ENCODE measurements at regions not wholly inside any gene's neighbourhood (a gene's known extent, or its start where the extent isn't known, plus 50 kb on each side); places are given as distances from the start of the nearest gene placed in this dataset.

- TF ChIP-seq EZH2phosphoT487 (IDR thresholded peaks at IDR 0.05; ENCODE audit: low read depth, severe bottlenecking, unreplicated experiment), result no peak
- TF ChIP-seq CTCF (IDR thresholded peaks at IDR 0.05; ENCODE audit: poor library complexity), result no peak
- no peak for TF ChIP-seq EZH2 (IDR thresholded peaks at IDR 0.05; ENCODE audit: borderline replicate concordance)
- WGBS (ENCODE audit: low lambda C conversion rate, missing lambda C conversion rate), result 89% methylated on average over 13 of the region's 13 CpGs
- H3K4me2 ChIP-seq, result no peak overlapping the region
- H4K20me1 ChIP-seq (ENCODE audit: insufficient read depth, poor library complexity, severe bottlenecking), result no peaks in the 10 kb centered on the region
- H3K36me3 ChIP-seq (replicated peaks; ENCODE audit: insufficient read depth, low read depth), result no peaks in the 10 kb centered on the region
- no peaks in the 10 kb centered on the region for H3K9me2 ChIP-seq (replicated peaks; ENCODE audit: insufficient read depth)
- H3K4me3 ChIP-seq, result no peak overlapping the region
- no peak overlapping the region for H2AFZ ChIP-seq
- H3K27me3 ChIP-seq, result no peaks in the 10 kb centered on the region
- no peaks in the 10 kb centered on the region for H3K4me1 ChIP-seq (ENCODE audit: insufficient read depth)
- H3K79me2 ChIP-seq, result no peaks in the 10 kb centered on the region
- DNase-seq (ENCODE audit: low spot score), result no peak
- H3K9me3 ChIP-seq (ENCODE audit: low read depth), result peaks cover 8% of the 10 kb centered on the region
- H3K27ac ChIP-seq, result no peak overlapping the region
Measured at GRCh38 chr7:17474724-17475344, 176.4 kb downstream of the AHR start.

GRCh38 chr7:17477182-17477581 is 178.7 kb downstream of the AHR start:
- no peak for DNase-seq (ENCODE audit: low spot score)
- no peak overlapping the region for H3K4me2 ChIP-seq
- no peaks in the 10 kb centered on the region for H3K27me3 ChIP-seq
- H3K36me3 ChIP-seq (replicated peaks; ENCODE audit: insufficient read depth, low read depth), result no peaks in the 10 kb centered on the region
- H3K9me2 ChIP-seq (replicated peaks; ENCODE audit: insufficient read depth), result no peaks in the 10 kb centered on the region
- H3K9me3 ChIP-seq (ENCODE audit: low read depth), result no peaks in the 10 kb centered on the region
- no peak overlapping the region for H3K4me3 ChIP-seq
- no peaks in the 10 kb centered on the region for H3K4me1 ChIP-seq (ENCODE audit: insufficient read depth)
- TF ChIP-seq EZH2 (IDR thresholded peaks at IDR 0.05; ENCODE audit: borderline replicate concordance), result no peak
- TF ChIP-seq EZH2phosphoT487 (IDR thresholded peaks at IDR 0.05; ENCODE audit: low read depth, severe bottlenecking, unreplicated experiment), result no peak
- no peak for TF ChIP-seq CTCF (IDR thresholded peaks at IDR 0.05; ENCODE audit: poor library complexity)
- no peak overlapping the region for H3K27ac ChIP-seq
- H2AFZ ChIP-seq, result no peak overlapping the region
- H4K20me1 ChIP-seq (ENCODE audit: insufficient read depth, poor library complexity, severe bottlenecking), result no peaks in the 10 kb centered on the region
- no peaks in the 10 kb centered on the region for H3K79me2 ChIP-seq
- 61% methylated on average over 2 of the region's 2 CpGs for WGBS (ENCODE audit: low lambda C conversion rate, missing lambda C conversion rate)

GRCh38 chr7:17481118-17481517 is 182.7 kb downstream of the AHR start:
- no peak for TF ChIP-seq EZH2 (IDR thresholded peaks at IDR 0.05; ENCODE audit: borderline replicate concordance)
- TF ChIP-seq CTCF (IDR thresholded peaks at IDR 0.05; ENCODE audit: poor library complexity), result no peak
- no peak for TF ChIP-seq EZH2phosphoT487 (IDR thresholded peaks at IDR 0.05; ENCODE audit: low read depth, severe bottlenecking, unreplicated experiment)
- H3K79me2 ChIP-seq, result peaks cover 11% of the 10 kb centered on the region
- H3K9me3 ChIP-seq (ENCODE audit: low read depth), result no peaks in the 10 kb centered on the region
- no peak overlapping the region for H3K4me3 ChIP-seq
- 95% methylated on average over 2 of the region's 2 CpGs for WGBS (ENCODE audit: low lambda C conversion rate, missing lambda C conversion rate)
- H3K4me1 ChIP-seq (ENCODE audit: insufficient read depth), result no peaks in the 10 kb centered on the region
- no peaks in the 10 kb centered on the region for H4K20me1 ChIP-seq (ENCODE audit: insufficient read depth, poor library complexity, severe bottlenecking)
- no peaks in the 10 kb centered on the region for H3K36me3 ChIP-seq (replicated peaks; ENCODE audit: insufficient read depth, low read depth)
- no peak for DNase-seq (ENCODE audit: low spot score)
- H3K9me2 ChIP-seq (replicated peaks; ENCODE audit: insufficient read depth), result no peaks in the 10 kb centered on the region
- no peak overlapping the region for H2AFZ ChIP-seq
- no peak overlapping the region for H3K4me2 ChIP-seq
- H3K27ac ChIP-seq, result no peak overlapping the region
- no peaks in the 10 kb centered on the region for H3K27me3 ChIP-seq
